Muscle layer of duodenum (tissue), 2 donors: ENCODE measurements at regions not wholly inside any gene's neighbourhood (a gene's known extent, or its start where the extent isn't known, plus 50 kb on each side); places are given as distances from the start of the nearest gene placed in this dataset.

ENCODE experiments used
- H3K27ac ChIP-seq: one replicate; pipeline ENCODE4 v1.7.0; 2013; ENCODE audit warnings: mild to moderate bottlenecking, low read length
- H3K27me3 ChIP-seq: one replicate; pipeline ENCODE4 v1.7.0; 2013; ENCODE audit warnings: low read depth, mild to moderate bottlenecking, control low read depth, low read length
- H3K36me3 ChIP-seq, 2 donors: one replicate each; pipeline ENCODE4 v1.7.0; 2013; ENCODE audit warnings: low read length in 2 of 2, control low read depth in 1 of 2, mild to moderate bottlenecking in 1 of 2; ENCODE audit not compliant: insufficient read depth in 2 of 2, control insufficient read depth in 1 of 2
- H3K4me1 ChIP-seq, 2 donors: one replicate each; pipeline ENCODE4 v1.7.0; 2013; ENCODE audit warnings: low read length in 2 of 2, mild to moderate bottlenecking in 2 of 2, control low read depth in 1 of 2, moderate library complexity in 1 of 2; ENCODE audit not compliant: insufficient read depth in 2 of 2, control insufficient read depth in 1 of 2
- H3K4me3 ChIP-seq, 2 donors: one replicate each; pipeline ENCODE4 v1.7.0; 2013; ENCODE audit warnings: low read length in 2 of 2, low read depth in 1 of 2, mild to moderate bottlenecking in 1 of 2
- H3K9me3 ChIP-seq, 2 donors: one replicate each; pipeline ENCODE4 v1.7.0; 2013; ENCODE audit warnings: low read length in 2 of 2, control low read depth in 1 of 2, mild to moderate bottlenecking in 1 of 2; ENCODE audit not compliant: control insufficient read depth in 1 of 2
- donor health status: healthy.

DNA sequence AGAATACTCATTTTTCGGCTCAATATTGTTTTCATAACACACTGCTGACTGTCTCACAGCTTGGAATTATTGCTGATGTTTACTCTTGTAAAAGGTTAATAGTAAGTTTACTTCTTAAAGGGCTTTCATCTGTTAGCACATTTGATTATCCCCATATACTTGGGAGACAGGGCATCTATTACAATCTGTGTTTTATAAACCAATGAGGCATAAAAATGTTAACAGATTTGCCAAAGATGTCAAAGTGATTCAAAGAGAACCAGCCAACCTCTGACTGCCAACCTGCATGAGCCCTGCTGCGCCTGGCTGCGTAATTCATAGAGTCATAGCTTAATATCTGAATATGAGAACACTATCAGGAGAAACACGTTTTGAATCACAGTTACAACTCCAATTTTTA is 665.6 kb downstream of the TRIML1 start:
- H3K9me3 ChIP-seq = no peaks in the 10 kb centered on the region
- H3K27ac ChIP-seq = no peak overlapping the region
- H3K4me3 ChIP-seq = no peak overlapping the region
- no peaks in the 10 kb centered on the region for H3K4me1 ChIP-seq
- no peaks in the 10 kb centered on the region for H3K36me3 ChIP-seq
- no peaks in the 10 kb centered on the region for H3K27me3 ChIP-seq

DNA sequence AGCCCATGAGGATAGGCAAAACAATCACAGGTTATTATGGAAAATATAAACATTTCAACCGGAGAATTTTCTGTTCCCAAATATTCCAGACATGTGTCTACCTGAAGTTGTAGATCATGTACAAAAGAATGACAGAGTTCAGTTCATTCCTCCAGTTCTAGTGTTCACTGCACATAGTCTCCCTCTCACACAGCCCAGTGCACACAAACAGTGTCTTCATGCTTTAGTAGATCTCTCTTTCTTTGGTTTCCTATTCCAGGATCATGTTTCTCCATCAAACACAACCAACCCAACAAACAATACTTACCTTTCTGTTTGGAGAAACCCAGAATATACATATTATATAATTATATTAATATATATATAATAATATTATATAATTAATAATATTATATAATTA is 671.9 kb downstream of the TRIML1 start:
- Histone ChIP-seq H3K36me3 (no peaks in the 10 kb centered on the region), H3K9me3 (no peaks in the 10 kb centered on the region), H3K27ac (no peak overlapping the region)

DNA sequence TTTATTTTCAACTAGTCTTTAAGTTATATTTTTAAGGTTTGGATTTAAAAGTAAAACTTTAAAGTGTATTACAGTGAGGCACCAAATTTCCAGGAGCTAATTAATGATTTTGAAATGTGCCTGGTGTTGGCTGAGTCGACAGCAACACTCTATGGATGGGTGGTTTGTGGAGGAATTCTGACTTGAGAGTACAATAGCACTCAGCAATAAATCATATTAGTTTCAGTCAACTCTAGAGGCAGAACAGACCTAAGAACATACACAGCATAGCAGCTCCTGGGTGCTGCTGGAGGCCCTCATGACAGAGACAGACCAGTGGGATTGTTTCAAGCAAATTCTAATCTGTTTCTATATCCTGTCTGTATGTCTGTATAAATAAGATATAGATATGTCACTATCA is 673.4 kb downstream of the TRIML1 start:
- Histone ChIP-seq H3K27ac (no peak overlapping the region), H3K4me1 (no peaks in the 10 kb centered on the region), H3K4me3 (no peak overlapping the region), H3K36me3 (no peaks in the 10 kb centered on the region), H3K9me3 (no peaks in the 10 kb centered on the region), H3K27me3 (no peaks in the 10 kb centered on the region)

More for the DNA sequence above, 671.9 kb downstream of the TRIML1 start:
- H3K4me3 ChIP-seq = no peak overlapping the region
- no peaks in the 10 kb centered on the region for H3K27me3 ChIP-seq
- no peaks in the 10 kb centered on the region for H3K4me1 ChIP-seq

DNA sequence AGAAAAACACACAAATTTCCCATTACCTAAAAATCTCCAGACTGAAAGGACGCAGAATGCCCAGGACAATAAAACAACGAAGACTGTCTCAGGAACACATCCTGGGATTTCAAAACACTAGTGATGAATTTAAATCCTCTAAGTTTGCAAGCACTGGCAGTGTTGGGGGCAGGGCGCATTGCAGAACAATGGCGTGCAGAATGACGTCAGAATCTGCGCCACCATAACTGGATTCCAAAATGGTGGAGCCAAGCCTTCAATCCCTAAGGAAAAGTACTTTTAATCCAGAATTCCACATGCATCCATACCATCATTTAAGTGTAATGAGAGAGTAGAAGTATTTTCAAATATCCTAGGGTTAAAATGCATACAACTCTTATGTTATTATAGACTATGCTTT is 679.1 kb downstream of the TRIML1 start:
- no peaks in the 10 kb centered on the region for H3K4me1 ChIP-seq
- no peaks in the 10 kb centered on the region for H3K36me3 ChIP-seq
- H3K27ac ChIP-seq = no peak overlapping the region
- no peaks in the 10 kb centered on the region for H3K9me3 ChIP-seq
- no peak overlapping the region for H3K4me3 ChIP-seq
- H3K27me3 ChIP-seq = no peaks in the 10 kb centered on the region

DNA sequence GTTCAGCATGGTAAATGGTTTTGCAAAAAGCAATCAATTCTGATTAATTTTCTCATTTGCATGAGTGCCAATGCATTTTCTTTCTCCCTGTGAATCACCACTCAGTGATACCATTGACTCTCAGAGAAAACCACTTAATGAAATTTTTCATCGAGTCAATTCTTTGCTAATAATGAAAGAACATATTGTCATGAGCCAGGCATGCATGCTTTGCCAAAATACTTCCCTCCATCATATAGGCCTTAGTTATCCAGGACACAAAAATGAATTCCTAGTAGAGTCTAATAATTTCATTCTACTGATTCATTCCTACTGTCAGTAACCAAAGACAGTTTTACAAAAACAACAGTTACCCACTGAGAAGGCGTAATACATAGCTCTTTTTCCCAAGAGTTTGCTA is 680.0 kb downstream of the TRIML1 start:
- Histone ChIP-seq H3K9me3 (no peaks in the 10 kb centered on the region), H3K36me3 (no peaks in the 10 kb centered on the region), H3K27me3 (no peaks in the 10 kb centered on the region)

DNA sequence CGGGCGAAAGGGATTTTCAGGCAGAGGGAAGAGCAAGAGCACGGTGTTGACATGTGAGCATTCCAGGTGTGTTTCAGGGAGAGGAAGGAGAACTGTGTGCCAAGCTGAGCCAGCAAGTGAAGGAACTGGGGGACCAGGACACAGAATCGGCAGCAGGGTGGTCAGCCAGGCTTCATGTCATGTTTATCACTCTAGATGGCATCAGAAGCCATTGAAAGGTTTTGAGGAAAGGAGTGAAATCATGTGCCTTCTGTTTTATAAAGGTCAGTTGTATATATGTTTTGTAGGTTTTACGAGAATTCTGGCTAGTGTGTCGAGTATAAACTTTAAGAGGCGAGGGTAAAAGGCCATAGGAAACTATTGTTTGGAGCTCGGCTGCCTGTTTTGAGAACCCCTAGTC is 682.3 kb downstream of the TRIML1 start:
- H3K4me3 ChIP-seq = no peak overlapping the region
- no peaks in the 10 kb centered on the region for H3K36me3 ChIP-seq
- H3K27ac ChIP-seq = no peak overlapping the region
- no peaks in the 10 kb centered on the region for H3K4me1 ChIP-seq
- H3K27me3 ChIP-seq = no peaks in the 10 kb centered on the region
- H3K9me3 ChIP-seq = no peaks in the 10 kb centered on the region

More for the DNA sequence above, 680.0 kb downstream of the TRIML1 start:
- Histone ChIP-seq H3K4me1 (no peaks in the 10 kb centered on the region), H3K4me3 (no peak overlapping the region), H3K27ac (no peak overlapping the region)

DNA sequence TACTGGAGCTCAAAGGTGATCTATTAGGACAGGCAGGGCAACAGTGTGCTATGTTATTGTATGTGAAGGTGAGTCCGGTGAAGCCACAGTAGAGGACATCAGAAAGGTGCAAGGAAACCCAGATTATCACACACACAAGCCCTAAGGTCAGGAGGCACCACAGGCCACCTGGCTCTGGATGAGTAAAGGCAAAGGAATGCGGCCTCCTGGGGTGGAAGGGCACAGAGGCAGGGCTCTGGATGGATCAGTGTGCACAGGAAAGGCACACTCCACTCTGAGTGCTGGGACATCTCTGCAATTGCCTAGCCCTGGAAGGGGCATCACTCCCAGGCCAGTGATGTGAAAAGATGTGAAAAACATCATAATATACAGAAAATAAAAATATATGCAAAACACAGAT is 683.5 kb downstream of the TRIML1 start:
- Histone ChIP-seq H3K36me3 (no peaks in the 10 kb centered on the region), H3K9me3 (no peaks in the 10 kb centered on the region), H3K4me1 (no peaks in the 10 kb centered on the region), H3K4me3 (no peak overlapping the region), H3K27ac (no peak overlapping the region), H3K27me3 (no peaks in the 10 kb centered on the region)

DNA sequence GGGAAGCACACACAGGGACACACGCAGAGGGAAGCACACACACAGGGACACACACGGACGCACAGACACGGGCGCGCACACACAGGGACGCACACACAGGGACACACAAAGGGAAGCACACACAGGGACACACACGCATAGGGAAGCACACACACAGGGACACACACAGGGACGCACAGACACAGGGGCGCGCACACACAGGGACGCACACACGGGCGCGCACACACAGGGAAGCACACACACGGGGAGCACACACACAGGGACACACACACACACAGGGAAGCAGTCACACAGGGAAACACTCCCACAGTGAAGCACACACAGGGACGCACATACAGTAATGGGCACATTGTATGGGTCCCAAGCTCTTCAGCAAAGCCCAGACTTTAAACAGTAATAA is 685.3 kb downstream of the TRIML1 start:
- H3K36me3 ChIP-seq = no peaks in the 10 kb centered on the region
- H3K4me1 ChIP-seq = no peaks in the 10 kb centered on the region
- H3K4me3 ChIP-seq = no peak overlapping the region
- H3K27ac ChIP-seq = no peak overlapping the region
- no peaks in the 10 kb centered on the region for H3K9me3 ChIP-seq
- no peaks in the 10 kb centered on the region for H3K27me3 ChIP-seq

DNA sequence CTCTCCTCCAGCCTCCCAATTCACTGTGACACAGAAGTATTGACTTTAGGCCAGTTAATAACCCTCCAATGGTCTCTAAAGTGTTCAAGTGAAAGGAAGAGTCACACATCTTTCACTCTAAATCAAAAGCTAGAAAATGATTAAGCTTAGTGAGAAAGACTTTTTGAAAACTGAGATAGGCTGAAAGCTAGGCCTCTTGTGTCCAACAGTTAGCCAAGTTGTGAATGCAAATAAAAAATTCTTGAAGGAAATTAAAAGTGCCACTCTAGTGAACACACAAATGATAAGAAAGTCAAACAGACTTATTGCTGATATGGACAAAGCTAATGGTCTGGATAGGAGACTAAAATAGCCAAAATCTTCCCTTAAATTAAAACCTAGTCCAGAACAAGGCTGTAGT is 687.2 kb downstream of the TRIML1 start:
- no peak overlapping the region for H3K4me3 ChIP-seq
- H3K27me3 ChIP-seq = no peaks in the 10 kb centered on the region
- H3K27ac ChIP-seq = no peak overlapping the region
- no peaks in the 10 kb centered on the region for H3K4me1 ChIP-seq
- H3K36me3 ChIP-seq = no peaks in the 10 kb centered on the region
- no peaks in the 10 kb centered on the region for H3K9me3 ChIP-seq

DNA sequence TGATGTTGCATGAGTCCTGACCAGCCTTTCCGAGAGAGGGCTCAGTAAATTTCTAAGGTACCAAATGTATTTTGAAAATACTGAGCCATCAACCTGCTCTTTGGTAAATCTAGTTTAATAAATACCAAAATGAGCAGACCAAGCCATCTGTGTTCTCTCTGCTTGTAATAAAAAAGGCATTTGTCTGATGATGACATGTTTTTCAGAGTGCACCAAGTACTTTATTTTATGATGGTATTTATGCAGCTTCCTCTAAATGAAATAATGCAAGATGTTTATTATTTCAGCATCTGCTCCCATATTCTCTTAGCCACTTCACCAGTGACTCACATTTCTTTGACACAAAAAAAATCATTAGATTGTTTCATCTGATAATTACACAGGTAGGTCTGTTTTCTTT is 700.5 kb downstream of the TRIML1 start:
- Histone ChIP-seq H3K4me3 (no peak overlapping the region), H3K36me3 (no peaks in the 10 kb centered on the region), H3K27ac (no peak overlapping the region), H3K4me1 (no peaks in the 10 kb centered on the region), H3K9me3 (no peaks in the 10 kb centered on the region), H3K27me3 (no peaks in the 10 kb centered on the region)

DNA sequence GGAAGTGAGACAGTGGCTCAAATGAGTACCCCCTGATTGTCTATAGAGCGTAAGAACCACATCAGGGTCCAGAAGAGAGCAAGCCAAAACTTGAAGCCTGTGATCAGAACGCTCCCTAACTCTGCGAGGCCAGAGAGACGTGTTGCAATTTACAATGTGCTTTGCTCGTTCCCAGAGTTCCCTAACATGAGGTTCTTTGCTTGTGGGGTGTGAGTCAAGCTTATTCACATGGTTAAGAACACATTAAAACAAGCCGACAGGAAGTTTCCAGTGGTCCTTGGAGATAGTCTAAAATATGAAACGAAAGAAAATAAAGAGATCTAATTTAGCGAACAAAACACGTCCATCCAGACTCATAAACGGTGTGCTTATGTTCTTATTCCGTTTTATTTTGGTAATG is 702.3 kb downstream of the TRIML1 start:
- Histone ChIP-seq H3K9me3 (no peaks in the 10 kb centered on the region), H3K4me3 (no peak overlapping the region), H3K27me3 (no peaks in the 10 kb centered on the region), H3K36me3 (no peaks in the 10 kb centered on the region), H3K4me1 (no peaks in the 10 kb centered on the region), H3K27ac (no peak overlapping the region)

DNA sequence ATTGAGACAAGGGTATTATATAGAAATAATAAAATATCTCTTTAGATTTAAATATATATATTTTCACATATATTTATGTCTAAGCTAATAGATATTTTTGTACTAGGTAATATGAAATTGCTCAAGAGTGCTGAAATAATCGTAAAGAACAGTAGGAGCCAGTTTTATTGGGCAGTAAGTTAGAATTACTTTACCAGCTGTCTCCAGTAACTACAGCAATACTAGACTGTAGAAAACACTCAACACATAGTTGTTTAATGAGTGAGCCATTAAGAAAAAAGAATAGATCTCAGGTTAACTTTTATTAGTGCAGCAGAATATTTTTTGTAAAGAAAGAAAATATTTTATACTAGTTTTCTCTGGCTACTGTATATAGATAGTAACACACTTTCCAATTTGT is 715.2 kb downstream of the TRIML1 start:
- no peaks in the 10 kb centered on the region for H3K27me3 ChIP-seq
- no peaks in the 10 kb centered on the region for H3K4me1 ChIP-seq
- H3K27ac ChIP-seq = no peak overlapping the region
- peaks cover 0 to 3% of the 10 kb centered on the region in 2 donors for H3K9me3 ChIP-seq
- H3K36me3 ChIP-seq = no peaks in the 10 kb centered on the region
- H3K4me3 ChIP-seq = no peak overlapping the region
